CD4-positive, alpha-beta T cell treated with Interleukin-12 subunit alpha and Interleukin-12 subunit beta, for 1 hour (primary cell): ENCODE measurements at regions not wholly inside any gene's neighbourhood (a gene's known extent, or its start where the extent isn't known, plus 50 kb on each side); places are given as distances from the start of the nearest gene placed in this dataset.
A peak's percentile ranks its signal among the peaks of the same experiment; 100 is the strongest.

Experiments
- DNase-seq: peaks from one replicate; pipeline ENCODE4 v3.0.0-alpha.2; 2020

DNA sequence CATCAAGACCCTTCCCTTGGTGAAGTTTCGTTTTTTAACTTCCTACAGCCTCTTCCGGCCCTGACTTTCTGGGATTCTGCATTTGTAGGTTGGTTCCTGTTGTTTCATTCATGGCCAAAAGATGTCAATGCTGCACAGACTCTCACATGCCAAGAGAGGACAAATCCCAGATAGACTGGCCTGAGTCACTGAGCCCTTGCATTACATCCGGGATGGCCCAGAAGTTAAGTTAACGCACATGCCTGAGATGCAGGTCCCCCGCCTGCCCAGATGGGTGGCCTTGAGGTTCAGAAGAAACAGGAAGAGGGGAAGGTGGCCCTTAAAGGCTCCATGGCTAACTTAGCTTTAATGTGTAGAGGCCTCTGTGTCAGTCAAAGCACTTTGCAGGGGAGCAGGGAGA is 51.6 kb upstream of the SRGAP3 start:
- no peak for DNase-seq

DNA sequence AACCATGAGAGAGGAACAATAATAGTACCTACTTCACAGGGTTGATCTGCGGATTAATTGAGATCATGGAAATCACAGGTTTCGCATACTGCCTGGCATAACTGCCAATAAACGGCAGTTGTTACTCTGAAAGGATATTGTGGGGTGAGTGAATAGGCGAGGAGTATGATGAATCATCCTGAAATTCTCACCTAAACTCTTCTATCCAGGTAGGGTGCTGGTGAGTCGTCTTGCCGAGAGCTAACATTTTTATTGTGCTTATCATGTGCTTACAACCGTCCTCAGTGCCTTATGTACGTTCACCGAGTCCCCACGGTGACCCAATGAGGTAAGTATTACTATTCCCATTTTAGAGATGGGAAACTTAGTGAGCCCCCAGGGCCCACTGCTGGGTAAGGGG is 52.4 kb upstream of the SRGAP3 start:
- no peak for DNase-seq

- DNase-seq = peak; percentile 75
Measured at GRCh38 chr3:9302425-9303181, 53.2 kb upstream of the SRGAP3 start.

- no peak for DNase-seq
Measured at GRCh38 chr3:9308298-9308990, 54.4 kb upstream of the THUMPD3 start.

- no peak for DNase-seq
Measured at GRCh38 chr3:9310043-9310442, 52.8 kb upstream of the THUMPD3 start.

DNA sequence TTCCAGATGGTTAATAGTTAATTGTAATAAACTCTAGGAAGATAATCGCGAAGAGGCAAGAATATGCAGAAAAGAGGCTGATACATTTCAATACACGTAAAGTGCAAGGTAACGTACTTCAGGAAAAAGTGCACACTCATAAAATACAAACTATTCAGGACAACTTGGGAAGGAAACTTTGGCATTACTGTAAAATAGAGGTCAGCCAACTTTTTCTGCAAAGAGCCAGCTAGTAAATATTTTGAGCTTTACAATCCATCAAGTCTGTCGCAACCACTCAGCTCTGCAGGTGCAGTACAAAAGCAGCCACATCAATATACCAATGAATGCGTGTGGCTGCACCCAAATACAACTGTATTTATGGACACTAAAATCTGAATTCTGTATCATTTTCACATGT is 51.6 kb upstream of the THUMPD3 start:
- no peak for DNase-seq
